Fibroblast of mammary gland (primary cell): ENCODE measurements at regions not wholly inside any gene's neighbourhood (a gene's known extent, or its start where the extent isn't known, plus 50 kb on each side); places are given as distances from the start of the nearest gene placed in this dataset.

ENCODE experiments used
- DNase-seq: peaks from one replicate; pipeline ENCODE4 v3.0.0-alpha.2; 2010; ENCODE audit warnings: low read depth
- H3K4me3 ChIP-seq: 2 replicates; pipeline ENCODE4 v1.5.1; 2011; ENCODE audit warnings: low read depth, mild to moderate bottlenecking, low read length, moderate library complexity; ENCODE audit not compliant: control insufficient read depth
- CTCF ChIP-seq: conservative IDR thresholded peaks from 2 replicates; pipeline ENCODE4 v1.5.1; 2011; ENCODE audit warnings: low read depth, low read length, inconsistent platforms; ENCODE audit not compliant: control insufficient read depth, insufficient read depth

GRCh38 chrX:35711281-35711680, 86.9 kb upstream of the MAGEB16 start:
- H3K4me3 ChIP-seq: no peak overlapping the region
- no peak for DNase-seq
- TF ChIP-seq CTCF: no peak

- DNase-seq: no peak
- H3K4me3 ChIP-seq: no peak overlapping the region
- TF ChIP-seq CTCF: no peak
Observed at GRCh38 chrX:35722128-35722527, 76.0 kb upstream of the MAGEB16 start.

GRCh38 chrX:35726176-35726575, 72.0 kb upstream of the MAGEB16 start:
- H3K4me3 ChIP-seq: no peak overlapping the region
- DNase-seq: peak; percentile 18
- peak; percentile 27 for TF ChIP-seq CTCF

- TF ChIP-seq CTCF: no peak
- DNase-seq: no peak
- H3K4me3 ChIP-seq: no peak overlapping the region
Observed at GRCh38 chrX:35728481-35728880, 69.7 kb upstream of the MAGEB16 start.

GRCh38 chrX:35733879-35734278, 64.3 kb upstream of the MAGEB16 start:
- DNase-seq: no peak
- no peak for TF ChIP-seq CTCF

GRCh38 chrX:35741142-35741541, 57.0 kb upstream of the MAGEB16 start:
- H3K4me3 ChIP-seq: no peak overlapping the region
- TF ChIP-seq CTCF: no peak
- no peak for DNase-seq

More at GRCh38 chrX:35733879-35734278, 64.3 kb upstream of the MAGEB16 start:
- H3K4me3 ChIP-seq: no peak overlapping the region

GRCh38 chrX:35743331-35743730, 54.8 kb upstream of the MAGEB16 start:
- no peak for TF ChIP-seq CTCF
- H3K4me3 ChIP-seq: no peak overlapping the region
- DNase-seq: no peak
